H1 (cell line): ENCODE measurements at regions not wholly inside any gene's neighbourhood (a gene's known extent, or its start where the extent isn't known, plus 50 kb on each side); places are given as distances from the start of the nearest gene placed in this dataset.

Experiments
- CTCF ChIA-PET: fragments of 300-600 bp; sonication (Branson Sonifier 250); formaldehyde crosslinking; loops from one replicate; lab custom pipeline; 2021; ENCODE audit not compliant: partially characterized antibody; lab: Charles Lee
- POLR2A ChIA-PET: fragments of 300-600 bp; sonication (Branson Sonifier 250); formaldehyde crosslinking; loops from one replicate; lab custom pipeline; 2021; ENCODE audit warnings: inconsistent platforms; ENCODE audit not compliant: partially characterized antibody; lab: Charles Lee
- DNase-seq, 2 experiments: peaks; one replicate each; pipeline versions ENCODE4 v3.0.0 to v3.0.0-alpha.2; 2010 to 2022; ENCODE audit warnings: low spot score in 2 of 2, low read depth in 1 of 2, mixed read lengths in 1 of 2
- FAIRE-seq: peaks from 2 replicates; lab custom pipeline; 2011; peaks lifted over from hg19 to GRCh38; lab: Jason Lieb, UNC
- H2AFZ ChIP-seq: 2 replicates; pipeline ENCODE4 v1.8.1; 2012; ENCODE audit warnings: low read length, inconsistent platforms
- H2AK5ac ChIP-seq: 2 replicates; pipeline ENCODE4 v1.6.1; 2013; ENCODE audit warnings: low read depth, low read length
- H2BK120ac ChIP-seq: replicated peaks from 2 replicates; pipeline ENCODE3; 2013; ENCODE audit warnings: low read depth, low read length, inconsistent platforms
- H2BK12ac ChIP-seq: 2 replicates; pipeline ENCODE4 v1.6.1; 2013; ENCODE audit warnings: low read depth, low read length
- H2BK15ac ChIP-seq: 2 replicates; pipeline ENCODE4 v1.6.1; 2013; ENCODE audit warnings: low read length
- H2BK20ac ChIP-seq: 2 replicates; pipeline ENCODE4 v1.6.1; 2013; ENCODE audit warnings: low read length
- H2BK5ac ChIP-seq: 2 replicates; pipeline ENCODE4 v1.6.1; 2013; ENCODE audit warnings: low read depth, low read length
- H3K14ac ChIP-seq: 2 replicates; pipeline ENCODE4 v1.6.1; 2013; ENCODE audit warnings: inconsistent platforms; ENCODE audit not compliant: insufficient read length
- H3K18ac ChIP-seq: 2 replicates; pipeline ENCODE4 v1.6.1; 2013; ENCODE audit warnings: low read length; ENCODE audit errors: extremely low read depth
- H3K23ac ChIP-seq: 2 replicates; pipeline ENCODE4 v1.6.1; 2013; ENCODE audit warnings: inconsistent platforms; ENCODE audit not compliant: insufficient read length
- H3K23me2 ChIP-seq: 2 replicates; pipeline ENCODE4 v1.6.1; 2013; ENCODE audit warnings: low read depth, low read length
- H3K27ac ChIP-seq: 2 replicates; pipeline ENCODE4 v1.6.1; 2011; ENCODE audit warnings: low read depth, low read length, inconsistent platforms
- H3K27me3 ChIP-seq, 4 experiments: replicated peaks in 1 of 4; 1 replicate in 1 of 4; 2 replicates in 3 of 4; pipeline versions ENCODE4 v1.6.1 to v1.8.1; 2011 to 2013; ENCODE audit warnings: low read length in 3 of 4, mild to moderate bottlenecking in 3 of 4, inconsistent platforms in 2 of 4, mixed read lengths in 2 of 4, moderate library complexity in 1 of 4; ENCODE audit not compliant: control insufficient read depth in 3 of 4, insufficient read depth in 3 of 4; ENCODE audit errors: extremely low read depth in 1 of 4
- H3K36me3 ChIP-seq, 4 experiments: 2 replicates each; pipeline versions ENCODE4 v1.6.1 to v1.8.1; 2011 to 2013; ENCODE audit warnings: mild to moderate bottlenecking in 4 of 4, low read length in 3 of 4, moderate library complexity in 2 of 4, control low read depth in 1 of 4, inconsistent platforms in 1 of 4; ENCODE audit not compliant: insufficient read depth in 4 of 4, control insufficient read depth in 2 of 4
- H3K4ac ChIP-seq: replicated peaks from 2 replicates; pipeline ENCODE3; 2013; ENCODE audit warnings: low read length, low read depth, mixed read lengths, inconsistent platforms; ENCODE audit not compliant: insufficient read length
- H3K4me1 ChIP-seq, 4 experiments: replicated peaks in 1 of 4; 1 replicate in 1 of 4; 2 replicates in 3 of 4; pipeline versions ENCODE4 v1.6.1 to v1.8.1; 2011 to 2013; ENCODE audit warnings: low read length in 3 of 4, inconsistent platforms in 2 of 4, mixed read lengths in 1 of 4; ENCODE audit not compliant: insufficient read depth in 4 of 4, control insufficient read depth in 3 of 4
- H3K4me2 ChIP-seq, 2 experiments: 2 replicates each; pipeline versions ENCODE4 v1.6.1 to v1.8.1; 2011 to 2013; ENCODE audit warnings: low read depth in 2 of 2, low read length in 2 of 2, control low read depth in 1 of 2, inconsistent platforms in 1 of 2, mild to moderate bottlenecking in 1 of 2; ENCODE audit not compliant: insufficient read depth in 1 of 2
- H3K4me3 ChIP-seq, 4 experiments: fragments of 200-600, 300-600 bp in 1 of 4; sonication (generic), shearing (Covaris generic), sonication (Bioruptor Twin) in 1 of 4; 2 replicates each; pipeline versions ENCODE4 v1.5.1 to v1.8.1; 2011 to 2016; ENCODE audit warnings: low read length in 4 of 4, low read depth in 3 of 4, control low read depth in 2 of 4, inconsistent platforms in 2 of 4, mild to moderate bottlenecking in 2 of 4, mixed read lengths in 1 of 4, moderate library complexity in 1 of 4; ENCODE audit not compliant: insufficient read depth in 2 of 4; ENCODE audit errors: extremely low read depth in 1 of 4
- H3K56ac ChIP-seq: replicated peaks from 2 replicates; pipeline ENCODE3; 2013; ENCODE audit warnings: low read depth, mild to moderate bottlenecking, mixed read lengths, low read length, inconsistent platforms; ENCODE audit not compliant: insufficient read length
- H3K79me1 ChIP-seq: 2 replicates; pipeline ENCODE4 v1.6.1; 2013; ENCODE audit warnings: low read depth, low read length, control low read depth
- H3K79me2 ChIP-seq, 2 experiments: 2 replicates each; pipeline versions ENCODE4 v1.6.1 to v1.8.1; 2012 to 2013; ENCODE audit warnings: low read length in 2 of 2, mild to moderate bottlenecking in 2 of 2, inconsistent platforms in 1 of 2; ENCODE audit not compliant: insufficient read depth in 2 of 2, control insufficient read depth in 1 of 2
- H3K9ac ChIP-seq, 4 experiments: replicated peaks in 1 of 4; 1 replicate in 1 of 4; 2 replicates in 3 of 4; pipeline versions ENCODE4 v1.6.1 to v1.8.1; 2011 to 2013; ENCODE audit warnings: low read depth in 3 of 4, low read length in 3 of 4, control low read depth in 2 of 4, mild to moderate bottlenecking in 2 of 4, moderate library complexity in 2 of 4, inconsistent platforms in 1 of 4; ENCODE audit errors: extremely low read depth in 1 of 4
- H3K9me3 ChIP-seq, 2 experiments: 2 replicates each; pipeline versions ENCODE4 v1.6.1 to v1.8.1; 2012 to 2013; ENCODE audit warnings: mild to moderate bottlenecking in 2 of 2, moderate library complexity in 2 of 2, control low read depth in 1 of 2, inconsistent platforms in 1 of 2, low read depth in 1 of 2, low read length in 1 of 2, mixed read lengths in 1 of 2; ENCODE audit not compliant: insufficient read depth in 2 of 2
- H4K20me1 ChIP-seq, 2 experiments: replicated peaks in 1 of 2; 2 replicates each; pipeline versions ENCODE3 to v1.8.1; 2011 to 2013; ENCODE audit warnings: inconsistent platforms in 2 of 2, low read length in 2 of 2, mild to moderate bottlenecking in 1 of 2; ENCODE audit not compliant: insufficient read depth in 2 of 2, control insufficient read depth in 1 of 2
- H4K5ac ChIP-seq: 2 replicates; pipeline ENCODE4 v1.6.1; 2013; ENCODE audit warnings: low read length, low read depth, mixed read lengths, inconsistent platforms; ENCODE audit not compliant: insufficient read length
- H4K8ac ChIP-seq: 2 replicates; pipeline ENCODE4 v1.8.0; 2013; ENCODE audit warnings: mild to moderate bottlenecking, moderate library complexity, low read length, inconsistent platforms; ENCODE audit not compliant: insufficient read depth; ENCODE audit errors: extremely low read depth
- H4K91ac ChIP-seq: replicated peaks from 2 replicates; pipeline ENCODE3; 2013; ENCODE audit warnings: low read length, mixed read lengths, inconsistent platforms; ENCODE audit not compliant: insufficient read length
- CHD1 ChIP-seq: IDR thresholded peaks from 2 replicates; pipeline ENCODE4 v1.6.1; 2012; ENCODE audit warnings: low read depth, low read length, improper control_type of control experiment
- CREB1 ChIP-seq: IDR thresholded peaks from 2 replicates; pipeline ENCODE4 v1.6.1; 2012; ENCODE audit warnings: inconsistent platforms
- EZH2 ChIP-seq: fragments of 200-600 bp; sonication (generic); IDR thresholded peaks from 2 replicates; pipeline ENCODE4 v1.7.1; 2012; ENCODE audit warnings: low read depth, mild to moderate bottlenecking, moderate library complexity, low read length, inconsistent platforms; ENCODE audit not compliant: severe bottlenecking
- JUN ChIP-seq: IDR thresholded peaks from 2 replicates; pipeline ENCODE4 v1.6.1; 2011; ENCODE audit warnings: low read depth, mild to moderate bottlenecking, improper control_type of control experiment, low read length
- RAD21 ChIP-seq, 2 experiments: IDR thresholded peaks in 1 of 2; conservative IDR thresholded peaks in 1 of 2; 2 replicates each; pipeline ENCODE4 v1.6.1; 2011; ENCODE audit warnings: low read depth in 2 of 2, low read length in 2 of 2, improper control_type of control experiment in 1 of 2, inconsistent platforms in 1 of 2, mild to moderate bottlenecking in 1 of 2, moderate library complexity in 1 of 2
- SIX5 ChIP-seq: IDR thresholded peaks from 2 replicates; pipeline ENCODE4 v1.6.1; 2011; ENCODE audit warnings: mild to moderate bottlenecking, low read depth, low read length
- SP1 ChIP-seq: IDR thresholded peaks from 2 replicates; pipeline ENCODE4 v1.6.1; 2011; ENCODE audit warnings: low read depth, low read length
- SRF ChIP-seq: IDR thresholded peaks from 2 replicates; pipeline ENCODE4 v1.6.1; 2011; ENCODE audit warnings: mild to moderate bottlenecking, low read depth, low read length, moderate library complexity
- YY1 ChIP-seq: IDR thresholded peaks from 2 replicates; pipeline ENCODE4 v1.6.1; 2011; ENCODE audit warnings: low read depth, mild to moderate bottlenecking, low read length
- WGBS, 2 experiments: shearing (Covaris generic) in 1 of 2; methylation state at CpG; one replicate each; pipeline versions ENCODE4 v1.1.6 to v1.1.7; 2013 to 2015; ENCODE audit warnings: low lambda C conversion rate in 2 of 2, mixed read lengths in 2 of 2, inconsistent platforms in 1 of 2, low coverage in 1 of 2, missing lambda C conversion rate in 1 of 2; ENCODE audit not compliant: insufficient replicate concordance in 2 of 2, insufficient coverage in 1 of 2, insufficient read length in 1 of 2; ENCODE audit errors: extremely low coverage in 1 of 2, missing lambda C conversion rate in 1 of 2; 5-methylcytosine and 5-hydroxymethylcytosine counted together

DNA sequence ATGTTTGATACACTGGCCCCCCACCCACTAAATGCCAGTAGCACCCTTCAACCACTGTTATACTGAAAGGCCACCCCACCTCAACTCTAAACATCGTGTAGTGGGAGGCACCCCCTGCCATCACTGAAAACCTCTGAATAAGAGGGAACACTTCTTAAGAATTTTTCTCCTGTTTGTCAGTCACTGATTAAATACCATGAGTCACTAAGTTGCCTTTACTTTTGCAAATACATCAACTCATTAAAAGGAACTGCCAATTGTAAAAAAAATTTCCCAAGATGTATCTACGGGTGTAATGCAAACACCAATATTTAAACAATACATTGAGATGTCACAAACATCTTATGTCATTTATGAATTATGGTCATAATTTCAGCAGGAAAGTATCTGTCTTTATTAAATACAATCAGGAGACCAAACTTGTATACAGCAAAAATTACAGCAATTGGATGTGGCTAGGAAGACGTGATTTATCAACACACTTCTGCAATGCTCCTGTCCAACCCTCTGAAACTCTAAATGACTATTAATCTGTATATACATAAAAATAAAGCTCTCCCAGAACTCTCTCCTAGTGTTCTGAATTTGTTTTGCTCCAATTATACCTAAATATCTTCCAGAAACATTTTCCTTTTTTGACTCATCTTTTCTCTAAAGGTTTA lies 144.1 kb upstream of the STK17B start:
- Histone ChIP-seq H3K23ac (no peak overlapping the region), H3K23me2 (no peaks in the 10 kb centered on the region), H2BK20ac (no peak overlapping the region), H2AFZ (no peak overlapping the region), H2BK120ac (no peak overlapping the region), H3K79me2 (no peaks in the 10 kb centered on the region), H4K20me1 (no peaks in the 10 kb centered on the region), H3K9me3 (no peaks in the 10 kb centered on the region), H2BK5ac (no peak overlapping the region), H3K56ac (no peak overlapping the region), H3K36me3 (no peaks in the 10 kb centered on the region), H3K27me3 (no peaks in the 10 kb centered on the region), H3K4me1 (no peaks in the 10 kb centered on the region), H4K5ac (no peak overlapping the region), H3K4ac (no peak overlapping the region), H3K79me1 (no peaks in the 10 kb centered on the region), H3K4me3 (no peak overlapping the region), H3K27ac (no peak overlapping the region), H2BK15ac (no peak overlapping the region), H4K8ac (no peak overlapping the region), H3K4me2 (no peak overlapping the region), H3K18ac (no peak overlapping the region), H4K91ac (no peak overlapping the region), H2BK12ac (no peak overlapping the region), H2AK5ac (no peak overlapping the region), H3K14ac (no peak overlapping the region), H3K9ac (no peak overlapping the region)
- 87% methylated on average over 3 of the region's 3 CpGs; no CpG with 5 or more reads in 1 of the 2 experiments for WGBS, 2 experiments
- FAIRE-seq (no peak), DNase-seq (no peak)
- no peak for TF ChIP-seq SP1
- no peak for TF ChIP-seq SIX5
- TF ChIP-seq YY1, result no peak
- no peak for TF ChIP-seq EZH2
- no peak for TF ChIP-seq CREB1
- TF ChIP-seq CHD1, result no peak
- no peak for TF ChIP-seq JUN
- TF ChIP-seq SRF, result no peak
- no peak for TF ChIP-seq RAD21 (IDR thresholded peaks at IDR 0.05 in 1 of 2, conservative IDR thresholded peaks at IDR 0.05 in 1 of 2; ENCODE audit: low read depth in 2 of 2, low read length in 2 of 2)
- POLR2A ChIA-PET, result no interaction called here
- CTCF ChIA-PET, result interaction anchor here (1.3 kb wide), 2 partner anchors 11 to 247 kb away, joined by 3 to 4 read pairs; partner anchors contain the start of gene DNAH7
